ENCODE measurements at regions not wholly inside any gene's neighbourhood (a gene's known extent, or its start where the extent isn't known, plus 50 kb on each side); places are given as distances from the start of the nearest gene placed in this dataset.

DNA sequence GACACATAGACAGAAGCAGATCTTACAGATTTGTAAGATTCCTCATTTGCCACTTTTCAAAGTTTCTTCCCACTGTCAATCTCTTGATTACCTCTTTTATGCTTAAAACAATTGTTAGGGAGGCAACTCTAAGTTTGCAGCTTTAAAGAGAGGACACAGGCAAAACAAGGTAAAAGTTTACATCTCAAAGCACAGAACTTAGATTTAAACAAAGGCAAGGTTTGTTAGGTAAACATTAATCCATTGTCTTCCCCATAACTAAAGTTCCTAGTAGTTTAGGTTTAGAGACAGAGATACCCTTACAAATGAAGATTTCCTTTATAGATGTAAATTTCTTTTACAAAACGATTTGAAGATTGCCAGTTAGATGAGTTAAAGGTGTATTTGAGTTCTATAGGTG, 176.9 kb downstream of the AASDH start:
- Histone ChIP-seq H3F3A (replicated peaks; ENCODE audit: insufficient read depth) (no peaks in the 10 kb centered on the region), H3K9me2 (no peaks in the 10 kb centered on the region), H4K20me1 (ENCODE audit: insufficient read depth) (no peaks in the 10 kb centered on the region), H3K27ac (ENCODE audit: low read depth in 2 of 2, low read length in 1 of 2) (no peak overlapping the region), H3K36me3 (replicated peaks in 1 of 2; ENCODE audit: control insufficient read depth in 1 of 2, insufficient read depth in 2 of 2, low read length in 1 of 2) (no peaks in the 10 kb centered on the region), H3K9me3 (no peaks in the 10 kb centered on the region), H3K9ac (no peak overlapping the region), H3K79me2 (ENCODE audit: insufficient read depth) (no peaks in the 10 kb centered on the region), H2AFZ (ENCODE audit: low read depth) (no peak overlapping the region), H3K4me1 (ENCODE audit: control insufficient read depth in 1 of 2, insufficient read depth in 2 of 2, low read depth in 1 of 2, low read length in 1 of 2) (no peaks in the 10 kb centered on the region; a peak in 1 of 4 replicates), H3K27me3 (ENCODE audit: insufficient read depth) (no peaks in the 10 kb centered on the region), H3K4me3 (ENCODE audit: low read depth in 2 of 2, low read length in 1 of 2) (no peak overlapping the region), H3K4me2 (no peak overlapping the region)
- WGBS (ENCODE audit: low lambda C conversion rate): 51% methylated on average over 1 of the region's 1 CpG
- POLR2A ChIA-PET: no interaction called here
- no peak for TF ChIP-seq MEF2A (IDR thresholded peaks at IDR 0.05; ENCODE audit: borderline replicate concordance, low read depth)
- TF ChIP-seq NRF1 (IDR thresholded peaks at IDR 0.05; ENCODE audit: low read depth, low read length): no peak
- no peak for TF ChIP-seq FOXM1 (IDR thresholded peaks at IDR 0.05; ENCODE audit: low read depth)
- TF ChIP-seq TEAD4 (IDR thresholded peaks at IDR 0.05; ENCODE audit: borderline replicate concordance, insufficient read depth): no peak
- no peak for TF ChIP-seq CHD2 (IDR thresholded peaks at IDR 0.05; ENCODE audit: low read length, partially characterized antibody)
- TF ChIP-seq RAD21 (IDR thresholded peaks at IDR 0.05; ENCODE audit: low read length): no peak
- TF ChIP-seq TAF1 (IDR thresholded peaks at IDR 0.05; ENCODE audit: borderline replicate concordance, low read depth, low read length): no peak
- TF ChIP-seq NFIC (IDR thresholded peaks at IDR 0.05; ENCODE audit: borderline replicate concordance): no peak
- TF ChIP-seq EP300 (IDR thresholded peaks at IDR 0.05; ENCODE audit: borderline replicate concordance in 1 of 2, low read depth in 1 of 2, low read length in 1 of 2): no peak
- no peak for TF ChIP-seq ELF1 (IDR thresholded peaks at IDR 0.05)
- CTCF ChIA-PET: no interaction called here
- no peak for DNase-seq

DNA sequence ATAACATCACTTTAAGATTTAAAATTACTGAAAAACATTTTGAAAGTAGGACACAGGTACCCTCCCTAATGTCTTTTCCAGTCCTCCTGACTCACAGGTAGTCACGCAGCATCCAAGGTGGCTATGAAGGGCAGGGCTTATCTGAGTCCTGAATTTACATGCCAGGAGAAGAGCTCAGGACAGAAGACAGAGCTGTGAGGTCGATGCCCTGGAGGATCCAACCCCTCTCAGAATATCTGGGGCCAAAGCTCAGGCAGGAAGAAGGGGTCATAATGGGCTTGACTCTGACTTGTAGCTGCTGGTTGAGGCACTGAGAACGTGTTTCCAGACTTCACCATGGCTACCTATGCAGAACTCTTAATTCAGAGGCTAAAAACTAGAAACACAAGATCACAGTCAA, 177.5 kb downstream of the AASDH start:
- Histone ChIP-seq H2AFZ (ENCODE audit: low read depth) (no peak overlapping the region), H3K36me3 (replicated peaks in 1 of 2; ENCODE audit: control insufficient read depth in 1 of 2, insufficient read depth in 2 of 2, low read length in 1 of 2) (no peaks in the 10 kb centered on the region), H3K27me3 (ENCODE audit: insufficient read depth) (no peaks in the 10 kb centered on the region), H3K27ac (ENCODE audit: low read depth in 2 of 2, low read length in 1 of 2) (no peak overlapping the region), H3K4me1 (ENCODE audit: control insufficient read depth in 1 of 2, insufficient read depth in 2 of 2, low read depth in 1 of 2, low read length in 1 of 2) (no peaks in the 10 kb centered on the region; a peak in 1 of 4 replicates), H3K4me3 (ENCODE audit: low read depth in 2 of 2, low read length in 1 of 2) (no peak overlapping the region), H3K9me2 (no peaks in the 10 kb centered on the region), H3K9me3 (no peaks in the 10 kb centered on the region), H3K4me2 (no peak overlapping the region), H3K79me2 (ENCODE audit: insufficient read depth) (no peaks in the 10 kb centered on the region), H4K20me1 (ENCODE audit: insufficient read depth) (no peaks in the 10 kb centered on the region), H3F3A (replicated peaks; ENCODE audit: insufficient read depth) (no peaks in the 10 kb centered on the region), H3K9ac (no peak overlapping the region)
- ChIA-PET POLR2A (no interaction called here), CTCF (no interaction called here)
- DNase-seq: no peak
- TF ChIP-seq, protein P1, sequence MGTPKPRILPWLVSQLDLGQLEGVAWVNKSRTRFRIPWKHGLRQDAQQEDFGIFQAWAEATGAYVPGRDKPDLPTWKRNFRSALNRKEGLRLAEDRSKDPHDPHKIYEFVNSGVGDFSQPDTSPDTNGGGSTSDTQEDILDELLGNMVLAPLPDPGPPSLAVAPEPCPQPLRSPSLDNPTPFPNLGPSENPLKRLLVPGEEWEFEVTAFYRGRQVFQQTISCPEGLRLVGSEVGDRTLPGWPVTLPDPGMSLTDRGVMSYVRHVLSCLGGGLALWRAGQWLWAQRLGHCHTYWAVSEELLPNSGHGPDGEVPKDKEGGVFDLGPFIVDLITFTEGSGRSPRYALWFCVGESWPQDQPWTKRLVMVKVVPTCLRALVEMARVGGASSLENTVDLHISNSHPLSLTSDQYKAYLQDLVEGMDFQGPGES (IDR thresholded peaks at IDR 0.05; ENCODE audit: low read depth, low read length): no peak
- TF ChIP-seq CHD2 (IDR thresholded peaks at IDR 0.05; ENCODE audit: low read length, partially characterized antibody) (no peak), ELF1 (IDR thresholded peaks at IDR 0.05) (no peak), RXRA (IDR thresholded peaks at IDR 0.05; ENCODE audit: borderline replicate concordance, low read depth) (no peak), TAF1 (IDR thresholded peaks at IDR 0.05; ENCODE audit: borderline replicate concordance, low read depth, low read length) (no peak), GABPA (IDR thresholded peaks at IDR 0.05; ENCODE audit: low read depth) (no peak), EP300 (IDR thresholded peaks at IDR 0.05; ENCODE audit: borderline replicate concordance in 1 of 2, low read depth in 1 of 2, low read length in 1 of 2) (no peak), POLR2AphosphoS5 (IDR thresholded peaks at IDR 0.05; ENCODE audit: low read depth, low read length) (no peak), SMC3 (IDR thresholded peaks at IDR 0.05; ENCODE audit: low read depth, low read length) (no peak), YY1 (IDR thresholded peaks at IDR 0.05; ENCODE audit: low read depth) (no peak)
- TF ChIP-seq, protein P2, sequence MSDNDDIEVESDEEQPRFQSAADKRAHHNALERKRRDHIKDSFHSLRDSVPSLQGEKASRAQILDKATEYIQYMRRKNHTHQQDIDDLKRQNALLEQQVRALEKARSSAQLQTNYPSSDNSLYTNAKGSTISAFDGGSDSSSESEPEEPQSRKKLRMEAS (IDR thresholded peaks at IDR 0.05; ENCODE audit: low read depth): no peak
- TF ChIP-seq, protein P3, sequence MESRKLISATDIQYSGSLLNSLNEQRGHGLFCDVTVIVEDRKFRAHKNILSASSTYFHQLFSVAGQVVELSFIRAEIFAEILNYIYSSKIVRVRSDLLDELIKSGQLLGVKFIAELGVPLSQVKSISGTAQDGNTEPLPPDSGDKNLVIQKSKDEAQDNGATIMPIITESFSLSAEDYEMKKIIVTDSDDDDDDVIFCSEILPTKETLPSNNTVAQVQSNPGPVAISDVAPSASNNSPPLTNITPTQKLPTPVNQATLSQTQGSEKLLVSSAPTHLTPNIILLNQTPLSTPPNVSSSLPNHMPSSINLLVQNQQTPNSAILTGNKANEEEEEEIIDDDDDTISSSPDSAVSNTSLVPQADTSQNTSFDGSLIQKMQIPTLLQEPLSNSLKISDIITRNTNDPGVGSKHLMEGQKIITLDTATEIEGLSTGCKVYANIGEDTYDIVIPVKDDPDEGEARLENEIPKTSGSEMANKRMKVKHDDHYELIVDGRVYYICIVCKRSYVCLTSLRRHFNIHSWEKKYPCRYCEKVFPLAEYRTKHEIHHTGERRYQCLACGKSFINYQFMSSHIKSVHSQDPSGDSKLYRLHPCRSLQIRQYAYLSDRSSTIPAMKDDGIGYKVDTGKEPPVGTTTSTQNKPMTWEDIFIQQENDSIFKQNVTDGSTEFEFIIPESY (IDR thresholded peaks at IDR 0.05; ENCODE audit: borderline replicate concordance, low read depth): no peak
- TF ChIP-seq, protein P4, sequence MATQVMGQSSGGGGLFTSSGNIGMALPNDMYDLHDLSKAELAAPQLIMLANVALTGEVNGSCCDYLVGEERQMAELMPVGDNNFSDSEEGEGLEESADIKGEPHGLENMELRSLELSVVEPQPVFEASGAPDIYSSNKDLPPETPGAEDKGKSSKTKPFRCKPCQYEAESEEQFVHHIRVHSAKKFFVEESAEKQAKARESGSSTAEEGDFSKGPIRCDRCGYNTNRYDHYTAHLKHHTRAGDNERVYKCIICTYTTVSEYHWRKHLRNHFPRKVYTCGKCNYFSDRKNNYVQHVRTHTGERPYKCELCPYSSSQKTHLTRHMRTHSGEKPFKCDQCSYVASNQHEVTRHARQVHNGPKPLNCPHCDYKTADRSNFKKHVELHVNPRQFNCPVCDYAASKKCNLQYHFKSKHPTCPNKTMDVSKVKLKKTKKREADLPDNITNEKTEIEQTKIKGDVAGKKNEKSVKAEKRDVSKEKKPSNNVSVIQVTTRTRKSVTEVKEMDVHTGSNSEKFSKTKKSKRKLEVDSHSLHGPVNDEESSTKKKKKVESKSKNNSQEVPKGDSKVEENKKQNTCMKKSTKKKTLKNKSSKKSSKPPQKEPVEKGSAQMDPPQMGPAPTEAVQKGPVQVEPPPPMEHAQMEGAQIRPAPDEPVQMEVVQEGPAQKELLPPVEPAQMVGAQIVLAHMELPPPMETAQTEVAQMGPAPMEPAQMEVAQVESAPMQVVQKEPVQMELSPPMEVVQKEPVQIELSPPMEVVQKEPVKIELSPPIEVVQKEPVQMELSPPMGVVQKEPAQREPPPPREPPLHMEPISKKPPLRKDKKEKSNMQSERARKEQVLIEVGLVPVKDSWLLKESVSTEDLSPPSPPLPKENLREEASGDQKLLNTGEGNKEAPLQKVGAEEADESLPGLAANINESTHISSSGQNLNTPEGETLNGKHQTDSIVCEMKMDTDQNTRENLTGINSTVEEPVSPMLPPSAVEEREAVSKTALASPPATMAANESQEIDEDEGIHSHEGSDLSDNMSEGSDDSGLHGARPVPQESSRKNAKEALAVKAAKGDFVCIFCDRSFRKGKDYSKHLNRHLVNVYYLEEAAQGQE (IDR thresholded peaks at IDR 0.05; ENCODE audit: low read depth, low read length): no peak
- WGBS (ENCODE audit: low lambda C conversion rate): 73% methylated on average over 3 of the region's 3 CpGs
